HEK293T (cell line): ENCODE measurements at regions not wholly inside any gene's neighbourhood (a gene's known extent, or its start where the extent isn't known, plus 50 kb on each side); places are given as distances from the start of the nearest gene placed in this dataset.

Experiments
- SP1 ChIP-seq: fragments of 450-650 bp; IDR thresholded peaks from 2 replicates; pipeline ENCODE4 v1.6.1; 2017
- SUZ12 ChIP-seq: fragments of 450-650 bp; IDR thresholded peaks from 2 replicates; pipeline ENCODE4 v1.6.1; 2016; ENCODE audit warnings: mild to moderate bottlenecking
- TF ChIP-seq, protein P1 (sequence below): fragments of 450-650 bp; IDR thresholded peaks from 2 replicates; pipeline ENCODE4 v1.6.1; 2016

DNA sequence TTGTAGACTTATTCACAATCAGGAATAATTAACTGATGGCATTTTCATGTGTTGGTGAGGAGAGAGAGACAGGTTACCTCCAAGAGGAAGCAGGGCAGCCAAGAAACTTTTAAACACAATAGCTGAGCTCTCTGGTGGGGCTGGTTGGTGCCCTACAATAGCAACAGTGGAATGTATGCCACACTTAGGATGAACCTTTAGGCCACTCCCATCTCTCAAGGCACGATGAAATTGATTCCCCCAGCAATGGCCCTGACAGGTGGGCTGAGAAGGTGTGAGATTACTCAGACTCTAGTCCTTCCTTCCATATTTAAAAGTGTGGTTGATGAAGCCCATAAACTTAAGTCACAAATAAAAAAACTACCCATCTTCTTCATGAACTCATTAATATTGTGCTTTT lies 219.4 kb upstream of the CYRIA start:
- TF ChIP-seq, protein P1, sequence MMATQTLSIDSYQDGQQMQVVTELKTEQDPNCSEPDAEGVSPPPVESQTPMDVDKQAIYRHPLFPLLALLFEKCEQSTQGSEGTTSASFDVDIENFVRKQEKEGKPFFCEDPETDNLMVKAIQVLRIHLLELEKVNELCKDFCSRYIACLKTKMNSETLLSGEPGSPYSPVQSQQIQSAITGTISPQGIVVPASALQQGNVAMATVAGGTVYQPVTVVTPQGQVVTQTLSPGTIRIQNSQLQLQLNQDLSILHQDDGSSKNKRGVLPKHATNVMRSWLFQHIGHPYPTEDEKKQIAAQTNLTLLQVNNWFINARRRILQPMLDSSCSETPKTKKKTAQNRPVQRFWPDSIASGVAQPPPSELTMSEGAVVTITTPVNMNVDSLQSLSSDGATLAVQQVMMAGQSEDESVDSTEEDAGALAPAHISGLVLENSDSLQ = no peak
- TF ChIP-seq SP1 = no peak
- TF ChIP-seq SUZ12 = no peak
